ENCODE measurements at regions not wholly inside any gene's neighbourhood (a gene's known extent, or its start where the extent isn't known, plus 50 kb on each side); places are given as distances from the start of the nearest gene placed in this dataset.

DNA sequence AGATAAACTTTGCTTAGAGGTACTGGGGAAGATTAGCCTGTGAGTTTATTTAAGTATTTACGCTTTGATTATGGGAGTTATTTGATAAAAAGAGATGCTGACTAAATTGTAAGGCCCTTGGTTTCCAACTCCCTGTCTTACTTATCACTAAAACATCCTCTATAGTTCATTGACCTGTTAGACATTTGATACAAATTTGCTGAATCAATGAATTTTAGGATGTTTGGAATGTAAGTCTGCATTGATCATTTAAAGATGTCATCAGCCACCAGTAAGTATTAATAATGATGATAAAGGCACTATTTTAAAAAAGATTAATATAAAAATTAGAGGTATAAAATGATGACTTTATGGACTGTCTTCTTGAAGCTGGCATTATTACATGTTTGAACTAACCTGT, 340.6 kb downstream of the SPRY1 start:
- DNase-seq (ENCODE audit: low read depth in 1 of 2, low spot score in 1 of 2), result no peak

DNA sequence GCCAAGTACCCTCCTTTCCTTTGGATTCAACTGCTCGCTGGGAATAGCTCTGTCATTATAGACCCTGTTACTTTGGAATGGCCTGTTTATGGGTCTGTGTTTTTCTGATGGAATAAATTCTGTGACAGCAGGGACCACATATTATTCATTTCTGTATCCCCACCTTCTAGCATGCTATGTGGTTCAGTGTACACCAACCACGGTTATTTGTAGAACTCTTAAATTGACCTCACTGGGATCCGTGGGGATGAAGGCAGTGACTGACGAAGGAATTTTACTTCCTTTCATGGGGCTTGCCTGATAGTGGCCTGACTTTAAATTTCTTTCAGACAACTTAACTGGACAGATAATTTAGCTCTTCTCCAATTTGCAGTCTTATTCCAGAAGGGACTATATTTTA, 343.2 kb downstream of the SPRY1 start:
- DNase-seq (ENCODE audit: low read depth in 1 of 2, low spot score in 1 of 2), result no peak

DNA sequence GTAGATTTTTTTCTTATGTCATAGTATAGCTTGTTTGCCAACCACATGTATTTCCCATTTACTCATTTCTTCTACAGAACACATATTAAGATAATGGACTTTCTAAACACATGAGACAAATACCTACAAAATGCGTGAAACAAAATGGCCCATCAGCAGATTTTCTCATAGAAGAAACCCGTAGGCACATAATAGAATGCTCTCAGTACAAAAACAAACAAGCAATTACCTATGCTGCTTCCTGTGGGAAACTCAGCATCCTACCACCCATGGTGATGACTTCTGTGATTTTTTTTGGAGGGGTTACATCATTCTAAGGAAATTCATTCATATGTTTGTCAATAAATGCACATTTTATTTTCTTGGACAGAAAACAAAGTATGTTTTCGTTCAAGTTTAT, 343.6 kb downstream of the SPRY1 start:
- no peak for DNase-seq (ENCODE audit: low read depth in 1 of 2, low spot score in 1 of 2)

DNA sequence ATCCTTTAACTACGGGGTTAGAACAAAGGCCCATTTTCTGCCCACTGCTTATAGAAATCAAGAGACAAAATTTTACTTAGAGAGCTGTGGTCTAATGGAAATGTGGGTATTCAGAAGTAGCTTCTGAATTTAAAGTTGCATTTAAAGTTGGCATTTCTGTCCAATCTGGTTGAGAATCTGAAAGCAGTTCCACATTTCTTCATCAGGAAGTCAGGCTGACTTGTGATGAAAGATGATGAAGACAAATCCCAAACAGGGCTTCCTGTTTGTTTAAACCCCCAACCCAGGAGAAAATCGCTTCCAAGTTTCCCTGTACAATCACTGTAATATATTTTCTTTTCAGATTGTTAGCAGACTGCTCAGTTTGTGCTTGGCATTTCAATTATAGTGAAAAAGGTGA, 345.3 kb downstream of the SPRY1 start:
- DNase-seq (ENCODE audit: low read depth in 1 of 2, low spot score in 1 of 2), result no peak

DNA sequence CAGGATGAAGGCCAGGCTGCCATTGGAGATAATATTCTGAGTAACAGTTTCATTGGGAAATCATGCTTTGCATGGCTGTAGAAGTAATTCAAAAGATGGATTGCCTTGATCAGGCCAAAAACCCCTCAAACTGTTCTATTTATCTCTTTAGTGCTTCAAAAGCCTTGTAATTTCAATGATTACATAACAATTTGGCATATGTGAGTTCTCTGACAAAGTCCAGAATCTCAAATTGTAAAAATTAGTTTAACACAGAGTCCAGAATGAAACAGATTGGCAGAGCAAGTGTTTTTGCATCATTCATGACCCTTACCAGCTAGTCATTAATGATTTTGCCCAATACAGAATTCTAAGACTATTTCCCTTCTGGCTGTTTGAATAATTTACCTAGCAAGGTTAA, 347.3 kb downstream of the SPRY1 start:
- no peak for DNase-seq (ENCODE audit: low read depth in 1 of 2, low spot score in 1 of 2)

DNA sequence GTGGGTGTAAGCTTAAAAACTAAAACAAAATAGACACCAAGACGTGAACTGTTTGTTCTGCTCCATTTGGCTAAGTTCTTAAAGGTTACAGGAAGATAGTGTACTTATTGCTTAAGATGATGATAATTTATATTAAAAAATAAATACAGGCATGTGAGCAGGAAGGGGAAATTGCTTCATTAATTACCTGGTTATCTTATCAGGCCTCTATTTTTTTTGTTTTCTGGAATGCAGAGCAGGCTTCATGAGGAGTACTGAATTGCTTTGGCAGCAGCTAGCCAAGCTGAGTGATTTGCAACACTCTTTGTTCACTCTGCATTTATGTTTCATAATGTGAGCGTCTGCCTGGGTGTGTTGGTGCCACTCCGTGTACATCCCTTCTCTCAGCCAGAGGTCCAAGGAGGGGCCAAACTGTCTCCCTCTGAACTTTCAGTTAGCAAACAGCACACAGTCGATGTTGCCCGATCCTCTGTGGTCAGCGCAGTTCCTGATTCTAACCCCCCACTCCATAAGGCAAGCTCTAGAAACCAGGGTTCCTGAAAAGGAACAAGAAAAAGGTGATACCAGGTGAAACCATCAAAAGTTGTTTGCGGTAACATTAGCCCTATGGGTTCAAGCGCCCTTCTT, 348.2 kb downstream of the SPRY1 start:
- DNase-seq (ENCODE audit: low read depth in 1 of 2, low spot score in 1 of 2), result no peak

DNA sequence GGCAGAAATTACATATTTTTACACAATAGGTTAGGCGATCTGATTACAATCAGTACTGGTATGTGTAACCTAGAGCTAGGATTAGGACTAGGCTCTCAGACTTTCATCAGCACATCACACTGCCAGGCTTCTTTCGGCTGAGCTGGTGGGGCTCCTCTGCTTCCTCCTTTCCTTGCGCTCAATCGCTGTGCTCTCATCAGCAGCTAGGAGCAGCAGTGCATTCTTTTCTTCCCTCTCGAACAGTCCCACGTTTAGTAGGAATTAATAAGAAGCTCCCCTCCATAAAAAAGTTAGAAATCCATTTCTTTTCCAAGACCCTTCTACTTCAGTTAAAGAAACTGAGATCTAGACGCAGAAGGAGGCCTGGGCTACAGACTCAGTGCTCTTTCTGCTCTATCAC, 350.4 kb downstream of the SPRY1 start:
- DNase-seq (ENCODE audit: low read depth in 1 of 2, low spot score in 1 of 2), result no peak

DNA sequence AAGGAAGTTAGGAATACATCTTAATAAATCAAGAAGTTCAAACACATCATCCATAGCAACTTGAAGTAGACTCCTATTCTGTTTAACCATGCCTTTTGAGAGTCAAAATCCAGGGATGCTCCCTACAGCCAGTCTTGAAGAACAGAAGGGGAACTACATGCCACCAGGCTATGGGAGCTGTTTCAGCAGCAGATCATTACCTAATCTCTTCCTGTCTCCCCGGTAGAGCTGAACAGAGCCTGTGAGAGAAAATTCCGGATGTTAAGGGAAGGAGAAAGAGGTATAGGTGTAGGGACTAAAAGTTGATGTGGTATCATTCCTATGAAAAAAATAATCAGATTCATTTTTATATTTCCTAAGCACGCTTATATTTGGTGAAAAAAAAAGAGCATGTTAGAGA, 352.2 kb downstream of the SPRY1 start:
- no peak for DNase-seq (ENCODE audit: low read depth in 1 of 2, low spot score in 1 of 2)

DNA sequence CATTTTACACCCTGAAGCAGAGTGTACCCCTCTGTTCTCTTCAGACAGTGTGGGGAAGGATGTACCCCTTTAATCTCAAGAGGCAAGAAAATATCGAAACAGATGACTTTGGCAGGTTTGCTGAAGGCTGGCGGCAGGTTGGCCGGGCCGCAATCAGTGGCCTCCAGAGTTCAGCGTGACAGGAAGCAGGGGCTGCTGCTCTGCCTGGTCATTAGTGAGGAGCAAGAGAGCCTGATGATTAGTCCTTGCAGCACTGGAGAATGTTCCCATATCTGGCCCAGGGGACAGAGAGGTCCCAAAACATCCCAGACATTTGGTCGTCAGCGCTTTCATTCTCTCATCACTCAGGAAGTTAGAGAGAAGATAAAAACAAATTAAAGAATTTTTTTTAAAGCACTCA, 352.8 kb downstream of the SPRY1 start:
- DNase-seq (ENCODE audit: low read depth in 1 of 2, low spot score in 1 of 2), result no peak

DNA sequence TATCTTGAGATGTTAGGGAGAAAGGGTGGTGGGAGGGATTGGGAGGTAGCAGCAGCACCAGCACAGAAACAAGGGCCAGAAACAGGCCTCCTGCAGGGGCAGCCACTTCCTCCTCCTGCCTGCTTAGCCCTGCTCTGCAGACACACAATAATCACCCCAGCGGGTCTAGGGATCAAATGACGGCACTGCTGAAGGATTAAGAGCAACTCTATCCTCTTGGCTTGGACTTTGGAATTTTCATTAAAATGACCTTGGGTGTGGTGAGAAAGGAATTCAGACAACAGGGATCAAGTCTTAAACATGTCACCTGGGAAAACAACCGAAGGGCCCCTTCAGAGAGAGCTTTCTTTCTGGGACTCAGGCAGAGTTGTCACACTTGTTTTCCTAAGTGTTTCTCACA, 353.4 kb downstream of the SPRY1 start:
- no peak for DNase-seq (ENCODE audit: low read depth in 1 of 2, low spot score in 1 of 2)

DNA sequence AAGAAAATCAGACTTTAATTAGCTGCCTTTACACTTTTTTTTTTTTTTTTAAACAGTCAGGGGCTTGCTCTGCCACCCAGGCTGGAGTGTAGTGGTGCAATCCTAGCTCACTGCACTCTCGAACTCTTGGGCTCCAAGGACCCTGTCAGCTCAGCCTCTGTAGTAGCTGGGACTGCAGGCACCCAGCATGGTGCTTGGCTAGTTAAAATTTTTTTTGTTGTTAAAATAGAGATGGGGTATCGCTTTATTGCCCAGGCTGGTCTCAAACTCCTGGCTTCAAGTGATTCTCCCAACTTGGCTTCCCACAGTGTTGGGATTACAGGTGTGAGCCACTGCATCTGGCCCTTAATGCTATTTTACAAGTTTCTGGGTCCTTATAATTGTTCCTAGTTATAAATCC, 359.1 kb downstream of the SPRY1 start:
- DNase-seq (ENCODE audit: low read depth in 1 of 2, low spot score in 1 of 2), result no peak

DNA sequence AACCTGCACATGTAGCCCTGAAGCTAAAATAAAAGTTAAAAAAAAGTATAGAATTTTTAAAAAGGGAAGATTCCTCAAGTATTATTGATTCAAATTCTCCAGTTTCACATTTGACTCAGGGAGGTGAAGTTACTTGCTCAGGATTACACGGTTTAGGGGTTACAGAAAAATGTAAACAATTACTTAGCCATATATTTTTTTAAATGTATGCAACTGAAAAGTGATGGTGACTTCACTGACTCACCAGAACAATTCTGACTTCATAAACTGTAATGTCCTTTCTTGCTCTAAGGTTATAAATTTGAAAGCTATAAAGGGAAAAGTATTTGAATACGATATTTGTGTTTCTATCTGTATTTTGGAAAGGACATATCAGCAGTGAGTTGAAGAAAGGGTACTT, 371.2 kb downstream of the SPRY1 start:
- DNase-seq (ENCODE audit: low read depth in 1 of 2, low spot score in 1 of 2), result no peak

DNA sequence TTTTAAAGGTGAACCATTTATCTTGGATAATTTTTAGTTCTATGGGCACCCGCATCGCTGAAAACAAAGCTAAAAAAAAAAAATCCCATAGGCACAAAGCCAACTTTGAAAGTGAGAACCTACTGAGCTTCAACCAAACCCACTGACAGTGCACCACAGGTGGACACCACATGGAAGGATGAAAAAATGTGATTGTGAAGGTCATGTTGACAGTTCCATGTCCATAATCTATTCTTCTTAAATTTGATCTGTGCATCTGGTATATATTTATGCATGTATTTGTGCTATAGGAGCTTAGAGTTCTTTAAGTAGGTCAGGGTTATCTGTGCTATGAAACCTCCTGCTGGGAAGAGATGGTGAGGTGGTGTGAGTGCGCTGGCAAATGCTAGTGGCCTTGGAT, 374.3 kb downstream of the SPRY1 start:
- no peak for DNase-seq (ENCODE audit: low read depth in 1 of 2, low spot score in 1 of 2)

DNA sequence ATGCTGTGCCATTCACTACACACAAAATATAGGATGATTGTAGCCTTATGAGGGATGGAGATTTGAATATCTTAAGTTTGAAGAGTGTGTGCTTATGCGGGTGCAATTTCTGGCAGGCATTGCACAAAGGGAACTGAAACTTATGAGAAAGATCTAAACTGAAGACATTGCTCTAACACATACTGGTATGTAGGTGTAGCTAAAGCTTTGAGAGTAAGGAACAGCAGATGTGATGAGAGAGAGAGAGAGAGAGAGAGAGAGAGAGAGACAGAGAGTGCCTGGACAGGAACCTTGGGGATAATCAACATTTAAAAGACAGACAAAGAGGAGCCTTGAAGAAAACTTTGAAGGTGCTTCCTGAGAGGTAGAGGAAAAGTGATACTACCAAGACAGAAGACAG, 379.7 kb downstream of the SPRY1 start:
- no peak for DNase-seq (ENCODE audit: low read depth in 1 of 2, low spot score in 1 of 2)

DNA sequence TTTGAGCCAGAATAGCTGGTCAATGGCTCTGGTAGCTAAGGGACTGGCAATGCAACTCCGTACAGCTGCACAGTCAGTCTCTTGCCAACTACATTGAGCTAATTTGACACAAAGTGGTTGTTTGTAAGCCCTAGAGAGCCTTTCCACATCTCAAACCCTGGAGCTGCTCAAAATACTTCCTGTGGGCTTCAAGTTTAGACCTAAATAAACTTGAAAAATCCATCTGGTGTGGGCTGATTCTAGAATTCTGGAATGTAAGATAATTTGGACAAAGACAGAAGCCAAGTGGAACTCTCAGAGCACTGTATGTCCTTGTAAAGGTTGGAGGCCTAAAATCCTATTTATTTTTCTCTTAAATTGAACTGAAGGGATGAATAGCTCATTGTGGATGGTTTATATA, 380.8 kb downstream of the SPRY1 start:
- no peak for DNase-seq (ENCODE audit: low read depth in 1 of 2, low spot score in 1 of 2)

DNA sequence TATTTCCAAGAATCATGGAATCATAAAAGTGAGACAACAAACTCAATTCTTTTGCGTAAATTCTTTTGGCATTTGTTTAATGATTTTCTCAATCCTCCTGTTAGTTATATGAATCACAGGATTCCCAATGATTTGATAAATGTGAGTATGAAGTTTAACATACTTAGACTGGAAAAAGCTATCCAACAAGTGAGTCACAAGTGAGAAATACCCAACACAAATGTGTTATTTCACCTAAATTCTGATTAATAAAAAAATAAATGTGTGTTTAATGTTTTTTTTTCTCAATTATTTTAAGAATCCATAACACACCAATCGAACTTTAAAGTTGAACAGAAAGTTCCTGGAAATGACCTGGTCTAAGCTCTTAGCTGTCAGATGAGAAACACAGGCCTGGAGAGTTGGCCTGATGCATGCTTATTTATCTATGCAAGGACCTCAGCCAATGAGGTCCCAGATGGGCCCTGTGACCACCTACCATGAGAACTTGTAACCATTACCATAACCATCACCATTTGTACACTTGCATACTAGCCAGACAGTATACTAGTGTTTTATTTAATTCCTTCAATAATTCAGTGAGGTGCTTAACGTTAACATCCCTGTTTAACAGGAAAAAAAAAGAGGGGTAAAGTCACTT, 386.7 kb downstream of the SPRY1 start:
- DNase-seq (ENCODE audit: low read depth in 1 of 2, low spot score in 1 of 2), result no peak

DNA sequence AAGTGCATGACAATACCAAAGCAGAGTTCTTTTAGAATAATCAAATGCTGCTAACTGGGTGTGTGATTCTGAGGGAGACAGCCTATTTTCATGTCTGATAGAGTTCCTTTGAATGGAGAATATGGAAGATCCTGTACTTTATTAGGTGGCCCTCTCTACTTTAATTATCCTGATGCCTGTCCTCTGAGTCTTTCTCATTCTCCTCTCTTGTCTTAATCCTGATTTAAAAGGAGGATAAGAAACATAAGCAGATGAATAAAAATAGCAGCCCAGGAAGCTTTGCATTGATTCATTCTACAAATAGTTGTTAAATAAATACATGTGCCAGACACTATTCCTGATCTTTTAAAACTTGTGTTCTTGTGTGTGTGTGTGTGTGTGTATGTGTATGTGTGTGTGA, 387.3 kb downstream of the SPRY1 start:
- no peak for DNase-seq (ENCODE audit: low read depth in 1 of 2, low spot score in 1 of 2)

DNA sequence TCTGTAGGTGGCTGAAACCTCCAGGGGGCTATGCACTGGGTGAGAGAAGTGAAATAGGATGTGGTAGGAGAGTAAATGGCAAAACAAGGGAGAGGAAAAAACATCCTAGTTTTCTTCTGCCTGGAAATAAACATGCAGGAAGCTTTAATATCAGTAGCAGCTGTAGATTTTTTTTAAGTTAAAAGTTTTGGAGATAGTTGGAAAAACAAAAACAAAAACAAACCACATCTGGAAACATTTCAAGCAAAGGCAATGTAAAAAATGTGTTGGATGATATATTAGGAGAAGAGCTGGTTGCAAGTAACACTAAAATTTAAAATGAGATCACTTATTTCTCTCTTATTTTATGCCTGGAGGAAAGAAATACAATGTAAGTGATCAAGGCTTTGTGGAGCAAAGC, 388.0 kb downstream of the SPRY1 start:
- DNase-seq (ENCODE audit: low read depth in 1 of 2, low spot score in 1 of 2), result no peak

DNA sequence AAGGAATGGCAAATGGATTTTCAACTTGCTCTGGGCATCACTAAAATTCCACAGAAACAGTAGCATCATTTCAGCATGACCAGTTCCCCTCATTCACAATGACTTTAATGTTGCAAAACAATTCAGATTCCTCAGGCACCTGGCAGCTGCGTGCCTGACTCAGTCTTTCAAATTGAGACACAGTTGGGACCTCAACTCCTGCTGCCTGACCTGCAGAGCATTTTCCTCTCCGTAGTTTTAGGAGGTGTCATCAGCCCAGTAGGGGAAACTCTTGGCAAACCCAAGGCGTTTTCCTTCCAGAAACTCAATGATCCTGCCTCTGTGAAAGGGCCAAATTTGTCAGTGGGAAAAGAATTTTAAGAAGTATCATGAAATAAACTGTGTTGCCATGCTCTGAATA, 388.9 kb downstream of the SPRY1 start:
- DNase-seq (ENCODE audit: low read depth in 1 of 2, low spot score in 1 of 2), result no peak

DNA sequence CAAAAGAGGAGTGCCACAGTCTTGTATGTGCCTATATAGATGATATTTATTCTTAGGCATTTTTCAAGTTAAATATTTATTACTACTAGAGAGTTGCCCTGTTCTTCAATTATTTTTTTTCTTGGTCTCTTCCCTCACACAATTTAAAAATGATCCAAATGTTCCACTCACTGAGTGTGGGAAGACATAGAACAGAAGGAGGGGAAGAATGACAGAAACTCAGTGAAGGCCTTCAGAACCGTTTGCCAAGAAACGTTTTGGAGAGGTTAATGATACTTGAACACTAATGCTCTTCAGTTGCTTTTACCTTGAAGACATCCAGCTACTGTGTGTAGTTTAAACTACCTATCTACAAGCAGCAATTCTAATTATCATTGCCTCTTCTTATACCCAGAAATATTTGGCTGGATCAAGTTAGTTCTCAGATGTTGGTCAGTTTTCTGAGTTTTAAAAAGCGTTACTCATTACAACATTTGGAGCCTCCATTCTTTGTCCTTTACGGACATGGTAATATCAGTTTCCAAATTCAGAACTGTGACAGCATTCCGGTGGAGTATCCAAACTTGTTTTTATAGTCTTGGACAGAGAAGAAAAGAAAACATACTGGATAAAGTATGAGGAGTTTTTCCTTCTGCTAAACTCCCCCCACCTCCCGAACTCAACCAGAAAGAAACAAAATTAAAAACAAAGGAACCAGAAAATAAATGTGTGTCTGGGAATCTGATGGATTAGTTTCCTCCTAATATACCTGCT, 389.7 kb downstream of the SPRY1 start:
- DNase-seq (ENCODE audit: low read depth in 1 of 2, low spot score in 1 of 2), result no peak

DNA sequence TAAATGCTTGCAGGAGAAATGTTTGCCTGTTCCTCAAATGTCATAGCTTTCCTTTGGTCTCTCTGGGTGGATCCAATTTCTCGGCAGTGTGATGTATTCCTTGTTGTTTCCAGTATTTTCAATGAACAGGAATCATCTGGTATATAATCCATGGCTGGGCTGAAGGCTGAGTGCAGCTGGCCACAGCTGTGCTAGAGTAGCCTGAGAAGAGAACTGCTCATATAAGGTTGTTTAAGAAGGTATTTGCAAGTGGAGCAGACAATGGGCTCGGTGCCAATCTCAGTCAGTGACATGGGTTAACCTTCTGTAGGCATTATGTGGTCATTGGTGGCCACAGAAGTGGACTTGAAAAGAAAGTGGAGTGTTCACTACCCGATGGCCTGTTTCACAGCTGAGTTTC, 390.3 kb downstream of the SPRY1 start:
- no peak for DNase-seq (ENCODE audit: low read depth in 1 of 2, low spot score in 1 of 2)

DNA sequence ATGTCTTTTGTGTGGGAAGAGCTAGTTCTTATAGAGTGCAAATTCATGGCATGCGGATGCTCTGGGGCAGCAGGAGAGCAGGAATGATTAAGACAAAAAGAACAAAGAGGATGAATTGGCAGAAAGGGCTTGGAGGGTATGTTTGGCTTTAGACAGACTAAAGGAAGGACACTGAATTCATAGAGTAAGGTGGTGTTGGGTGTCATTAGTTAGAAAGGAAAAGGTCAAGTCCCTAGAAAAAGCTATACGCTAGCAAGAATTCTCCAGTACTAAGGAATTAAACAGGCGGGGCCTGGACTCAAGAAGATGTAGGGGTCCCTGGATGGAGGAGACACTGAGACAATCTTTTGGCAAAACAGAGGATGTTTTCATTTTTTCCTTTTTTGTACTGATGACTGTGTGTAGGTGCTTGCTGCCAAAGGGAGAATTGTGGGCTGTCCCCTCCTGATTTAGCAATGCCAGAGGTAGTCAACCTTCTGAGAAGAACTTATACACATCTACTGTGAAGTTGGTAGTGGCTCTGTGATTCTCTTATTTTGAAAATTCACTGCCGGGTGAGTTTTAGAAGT, 391.0 kb downstream of the SPRY1 start:
- no peak for DNase-seq (ENCODE audit: low read depth in 1 of 2, low spot score in 1 of 2)
